HEK293 (cell line): ENCODE measurements at regions not wholly inside any gene's neighbourhood (a gene's known extent, or its start where the extent isn't known, plus 50 kb on each side); places are given as distances from the start of the nearest gene placed in this dataset.

Experiments
- CTCF ChIA-PET: fragments of 350-600 bp; formaldehyde crosslinking; extraction: SDS; loops from one replicate; lab custom pipeline; 2021; ENCODE audit warnings: antibody characterized with exemption; lab: Yijun Ruan, JAX
- POLR2A ChIA-PET: fragments of 300-600 bp; formaldehyde crosslinking; extraction: SDS; loops from one replicate; lab custom pipeline; 2020; ENCODE audit warnings: antibody characterized with exemption, inconsistent platforms; lab: Yijun Ruan, JAX
- H3K27ac ChIP-seq: fragments of 200-500 bp; sonication (Bioruptor generic); 2 replicates; pipeline ENCODE4 v1.5.1; 2014; ENCODE audit warnings: low read depth, low read length, control low read depth, inconsistent platforms; ENCODE audit errors: extremely low read depth
- H3K36me3 ChIP-seq, 2 experiments: fragments of 200-500 bp in 1 of 2; sonication (Bioruptor generic) in 1 of 2; 1 replicate in 1 of 2; 2 replicates in 1 of 2; pipeline ENCODE4 v1.5.1; 2014 to 2017; ENCODE audit warnings: inconsistent platforms in 2 of 2, low read length in 2 of 2; ENCODE audit not compliant: control insufficient read depth in 2 of 2, insufficient read depth in 1 of 2
- H3K4me1 ChIP-seq: fragments of 200-500 bp; sonication (Bioruptor generic); 2 replicates; pipeline ENCODE4 v1.5.1; 2014; ENCODE audit warnings: mild to moderate bottlenecking, low read length, inconsistent platforms; ENCODE audit not compliant: control insufficient read depth, insufficient read depth
- H3K4me3 ChIP-seq: 2 replicates; pipeline ENCODE4 v1.5.1; 2011; ENCODE audit warnings: low read depth, mild to moderate bottlenecking, control low read depth, low read length, moderate library complexity
- H3K9me3 ChIP-seq: fragments of 200-500 bp; sonication (Bioruptor generic); 2 replicates; pipeline ENCODE4 v1.5.1; 2014; ENCODE audit warnings: low read depth, low read length, inconsistent platforms; ENCODE audit not compliant: control insufficient read depth, insufficient read depth
- BCL11A ChIP-seq: fragments of 450-650 bp; formaldehyde crosslinking; IDR thresholded peaks from 2 replicates; pipeline ENCODE4 v1.5.1; 2016; ENCODE audit warnings: low read depth, missing biosample characterization, missing genetic modification characterization
- INSM2 ChIP-seq: fragments of 450-650 bp; formaldehyde crosslinking; IDR thresholded peaks from 2 replicates; pipeline ENCODE4 v1.5.1; 2016; ENCODE audit warnings: missing biosample characterization, missing genetic modification characterization
- KLF10 ChIP-seq: fragments of 450-650 bp; IDR thresholded peaks from 2 replicates; pipeline ENCODE4 v1.5.1; 2018; ENCODE audit warnings: missing biosample characterization, mild to moderate bottlenecking, missing genetic modification characterization
- MZF1 ChIP-seq: fragments of 450-650 bp; formaldehyde crosslinking; IDR thresholded peaks from 2 replicates; pipeline ENCODE4 v1.5.1; 2017; ENCODE audit warnings: missing biosample characterization, missing genetic modification characterization, borderline replicate concordance
- OSR2 ChIP-seq: fragments of 450-650 bp; formaldehyde crosslinking; IDR thresholded peaks from 2 replicates; pipeline ENCODE4 v1.5.1; 2016; ENCODE audit warnings: missing biosample characterization, missing genetic modification characterization
- PRDM6 ChIP-seq: fragments of 450-650 bp; formaldehyde crosslinking; IDR thresholded peaks from 2 replicates; pipeline ENCODE4 v1.5.1; 2017; ENCODE audit warnings: missing biosample characterization, missing genetic modification characterization
- REPIN1 ChIP-seq: fragments of 450-650 bp; formaldehyde crosslinking; IDR thresholded peaks from 2 replicates; pipeline ENCODE4 v1.5.1; 2017; ENCODE audit warnings: missing biosample characterization, missing genetic modification characterization, low read depth
- WT1 ChIP-seq: fragments of 450-650 bp; formaldehyde crosslinking; IDR thresholded peaks from 2 replicates; pipeline ENCODE4 v1.5.1; 2016; ENCODE audit warnings: missing biosample characterization, missing genetic modification characterization
- ZBTB44 ChIP-seq: fragments of 450-650 bp; IDR thresholded peaks from 2 replicates; pipeline ENCODE4 v1.5.1; 2018; ENCODE audit warnings: missing biosample characterization, mild to moderate bottlenecking, missing genetic modification characterization
- ZBTB7A ChIP-seq: fragments of 450-650 bp; formaldehyde crosslinking; IDR thresholded peaks from 2 replicates; pipeline ENCODE4 v1.5.1; 2016; ENCODE audit warnings: low read depth, missing biosample characterization, missing genetic modification characterization
- ZNF138 ChIP-seq: fragments of 450-650 bp; formaldehyde crosslinking; IDR thresholded peaks from 2 replicates; pipeline ENCODE4 v1.5.1; 2016; ENCODE audit warnings: missing biosample characterization, missing genetic modification characterization, borderline replicate concordance
- ZNF214 ChIP-seq: fragments of 450-650 bp; formaldehyde crosslinking; IDR thresholded peaks from 2 replicates; pipeline ENCODE4 v1.5.1; 2017; ENCODE audit warnings: missing biosample characterization, mild to moderate bottlenecking, missing genetic modification characterization, borderline replicate concordance
- ZNF23 ChIP-seq: fragments of 450-650 bp; formaldehyde crosslinking; IDR thresholded peaks from 2 replicates; pipeline ENCODE4 v1.5.1; 2016; ENCODE audit warnings: missing biosample characterization, missing genetic modification characterization, borderline replicate concordance
- ZNF24 ChIP-seq: fragments of 450-650 bp; formaldehyde crosslinking; IDR thresholded peaks from 2 replicates; pipeline ENCODE4 v1.5.1; 2016; ENCODE audit warnings: missing biosample characterization, missing genetic modification characterization
- ZNF311 ChIP-seq: fragments of 450-650 bp; formaldehyde crosslinking; IDR thresholded peaks from 2 replicates; pipeline ENCODE4 v1.5.1; 2017; ENCODE audit warnings: missing biosample characterization, missing genetic modification characterization, borderline replicate concordance
- ZNF37A ChIP-seq: fragments of 450-650 bp; IDR thresholded peaks from 2 replicates; pipeline ENCODE4 v1.5.1; 2018; ENCODE audit warnings: missing biosample characterization, missing genetic modification characterization
- ZNF426 ChIP-seq: fragments of 450-650 bp; formaldehyde crosslinking; IDR thresholded peaks from 2 replicates; pipeline ENCODE4 v1.5.1; 2017; ENCODE audit warnings: missing biosample characterization, missing genetic modification characterization, mild to moderate bottlenecking, inconsistent platforms, moderate library complexity
- ZNF560 ChIP-seq: fragments of 450-650 bp; formaldehyde crosslinking; IDR thresholded peaks from 2 replicates; pipeline ENCODE4 v1.5.1; 2017; ENCODE audit warnings: missing biosample characterization, missing genetic modification characterization, borderline replicate concordance
- ZNF660 ChIP-seq: fragments of 450-650 bp; IDR thresholded peaks from 2 replicates; pipeline ENCODE4 v1.5.1; 2018; ENCODE audit warnings: missing biosample characterization, mild to moderate bottlenecking, missing genetic modification characterization
- ZNF776 ChIP-seq: fragments of 450-650 bp; formaldehyde crosslinking; IDR thresholded peaks from 2 replicates; pipeline ENCODE4 v1.5.0; 2017; ENCODE audit warnings: missing biosample characterization, missing genetic modification characterization, borderline replicate concordance
- ZNF843 ChIP-seq: fragments of 450-650 bp; formaldehyde crosslinking; IDR thresholded peaks from 2 replicates; pipeline ENCODE4 v1.5.1; 2016; ENCODE audit warnings: missing biosample characterization, missing genetic modification characterization
- ZSCAN18 ChIP-seq: fragments of 450-650 bp; formaldehyde crosslinking; IDR thresholded peaks from 2 replicates; pipeline ENCODE4 v1.5.1; 2016; ENCODE audit warnings: missing biosample characterization, missing genetic modification characterization
- ZSCAN23 ChIP-seq: fragments of 450-650 bp; formaldehyde crosslinking; IDR thresholded peaks from 2 replicates; pipeline ENCODE4 v1.5.1; 2016; ENCODE audit warnings: missing biosample characterization, missing genetic modification characterization

GRCh38 chr9:80025131-80025530 is 453.4 kb downstream of the TLE4 start (continued):
- TF ChIP-seq ZNF24 (tag by site-specific recombination): no peak
- no peak for TF ChIP-seq ZNF23 (tag by site-specific recombination)

GRCh38 chr9:80020530-80020929 is 448.8 kb downstream of the TLE4 start:
- TF ChIP-seq ZNF843 (tag by site-specific recombination) (no peak), ZNF776 (tag by site-specific recombination) (no peak), ZSCAN18 (tag by site-specific recombination) (no peak), ZSCAN23 (no peak), ZNF214 (no peak), OSR2 (tag by site-specific recombination) (no peak), KLF10 (no peak), INSM2 (tag by site-specific recombination) (no peak), WT1 (tag by site-specific recombination) (no peak), MZF1 (tag by site-specific recombination) (no peak), ZNF24 (tag by site-specific recombination) (no peak)
- Histone ChIP-seq H3K9me3 (no peaks in the 10 kb centered on the region), H3K27ac (no peak overlapping the region), H3K4me3 (no peak overlapping the region), H3K36me3 (no peaks in the 10 kb centered on the region), H3K4me1 (no peaks in the 10 kb centered on the region)
- CTCF ChIA-PET: no interaction called here
- POLR2A ChIA-PET: no interaction called here

GRCh38 chr9:80020056-80020455 is 448.3 kb downstream of the TLE4 start:
- H3K4me3 ChIP-seq: no peak overlapping the region
- ChIA-PET CTCF (no interaction called here), POLR2A (no interaction called here)
- H3K4me1 ChIP-seq: no peaks in the 10 kb centered on the region
- H3K36me3 ChIP-seq: no peaks in the 10 kb centered on the region
- TF ChIP-seq REPIN1: no peak
- TF ChIP-seq ZNF426 (tag by site-specific recombination): no peak
- no peak for TF ChIP-seq PRDM6 (tag by site-specific recombination)
- TF ChIP-seq ZBTB7A (tag by site-specific recombination): no peak
- TF ChIP-seq ZNF311 (tag by site-specific recombination): no peak
- TF ChIP-seq ZNF37A (tag by site-specific recombination): no peak
- TF ChIP-seq ZNF560 (tag by site-specific recombination): no peak
- no peak for TF ChIP-seq ZNF138
- TF ChIP-seq ZNF660 (tag by site-specific recombination): no peak
- no peak for TF ChIP-seq ZBTB44
- TF ChIP-seq BCL11A (tag by site-specific recombination): no peak
- no peak overlapping the region for H3K27ac ChIP-seq
- H3K9me3 ChIP-seq: no peaks in the 10 kb centered on the region
